OCI-LY1 (cell line): ENCODE measurements at regions not wholly inside any gene's neighbourhood (a gene's known extent, or its start where the extent isn't known, plus 50 kb on each side); places are given as distances from the start of the nearest gene placed in this dataset.

Source experiments
- EZH2 ChIP-seq: fragments of 200-600 bp; sonication (generic), shearing (Covaris generic); IDR thresholded peaks from 2 replicates; pipeline ENCODE4 v1.8.0; 2017; ENCODE audit warnings: borderline replicate concordance, mixed run types, mild to moderate bottlenecking, antibody characterized with exemption, low read length, moderate library complexity, mixed read lengths
- TF ChIP-seq, protein P1 (sequence below): fragments of 200-600 bp; sonication (generic), shearing (Covaris generic); IDR thresholded peaks from 2 replicates; pipeline ENCODE4 v1.5.1; 2017; ENCODE audit warnings: mild to moderate bottlenecking, antibody characterized with exemption, low read length, moderate library complexity, mixed read lengths

DNA sequence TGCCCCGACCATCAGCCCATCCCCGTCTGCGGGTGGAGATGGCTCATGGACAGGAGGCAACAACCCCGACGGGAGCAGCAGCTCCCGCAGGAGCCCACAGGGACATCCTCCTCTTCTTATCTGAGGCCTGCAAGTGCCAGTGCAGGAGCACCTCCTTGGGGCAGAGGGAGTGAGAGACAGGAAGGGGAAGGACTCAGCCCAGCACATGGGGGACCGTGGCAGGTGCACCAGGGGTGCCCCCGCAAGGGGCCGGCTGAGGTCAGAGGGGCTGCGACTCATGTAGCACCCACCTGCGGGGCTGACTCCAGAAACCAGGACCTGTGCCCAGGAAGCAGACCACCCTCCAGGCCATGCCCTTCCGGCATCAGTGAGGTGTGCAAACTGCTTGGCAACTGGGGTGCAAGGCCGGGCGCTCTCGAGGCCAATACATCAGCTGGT, 259.8 kb upstream of the ADAMTS16 start:
- TF ChIP-seq EZH2, result no peak
- TF ChIP-seq, protein P1, sequence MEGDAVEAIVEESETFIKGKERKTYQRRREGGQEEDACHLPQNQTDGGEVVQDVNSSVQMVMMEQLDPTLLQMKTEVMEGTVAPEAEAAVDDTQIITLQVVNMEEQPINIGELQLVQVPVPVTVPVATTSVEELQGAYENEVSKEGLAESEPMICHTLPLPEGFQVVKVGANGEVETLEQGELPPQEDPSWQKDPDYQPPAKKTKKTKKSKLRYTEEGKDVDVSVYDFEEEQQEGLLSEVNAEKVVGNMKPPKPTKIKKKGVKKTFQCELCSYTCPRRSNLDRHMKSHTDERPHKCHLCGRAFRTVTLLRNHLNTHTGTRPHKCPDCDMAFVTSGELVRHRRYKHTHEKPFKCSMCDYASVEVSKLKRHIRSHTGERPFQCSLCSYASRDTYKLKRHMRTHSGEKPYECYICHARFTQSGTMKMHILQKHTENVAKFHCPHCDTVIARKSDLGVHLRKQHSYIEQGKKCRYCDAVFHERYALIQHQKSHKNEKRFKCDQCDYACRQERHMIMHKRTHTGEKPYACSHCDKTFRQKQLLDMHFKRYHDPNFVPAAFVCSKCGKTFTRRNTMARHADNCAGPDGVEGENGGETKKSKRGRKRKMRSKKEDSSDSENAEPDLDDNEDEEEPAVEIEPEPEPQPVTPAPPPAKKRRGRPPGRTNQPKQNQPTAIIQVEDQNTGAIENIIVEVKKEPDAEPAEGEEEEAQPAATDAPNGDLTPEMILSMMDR, result no peak
